GM12865 (cell line): ENCODE measurements at regions not wholly inside any gene's neighbourhood (a gene's known extent, or its start where the extent isn't known, plus 50 kb on each side); places are given as distances from the start of the nearest gene placed in this dataset.

Experiments
- DNase-seq: peaks from one replicate; pipeline ENCODE4 v3.0.0; 2010; ENCODE audit warnings: low read depth
- H3K4me3 ChIP-seq: 2 replicates; pipeline ENCODE4 v1.5.1; 2011; ENCODE audit warnings: mild to moderate bottlenecking, low read depth, low read length, control low read depth
- TF ChIP-seq, protein P1 (sequence below): IDR thresholded peaks from 2 replicates; pipeline ENCODE4 v1.5.1; 2011; ENCODE audit warnings: low read length, control low read depth, low read depth, inconsistent platforms; ENCODE audit not compliant: insufficient read depth; ENCODE audit errors: missing control alignments

- H3K4me3 ChIP-seq, result no peak overlapping the region
- TF ChIP-seq, protein P1, sequence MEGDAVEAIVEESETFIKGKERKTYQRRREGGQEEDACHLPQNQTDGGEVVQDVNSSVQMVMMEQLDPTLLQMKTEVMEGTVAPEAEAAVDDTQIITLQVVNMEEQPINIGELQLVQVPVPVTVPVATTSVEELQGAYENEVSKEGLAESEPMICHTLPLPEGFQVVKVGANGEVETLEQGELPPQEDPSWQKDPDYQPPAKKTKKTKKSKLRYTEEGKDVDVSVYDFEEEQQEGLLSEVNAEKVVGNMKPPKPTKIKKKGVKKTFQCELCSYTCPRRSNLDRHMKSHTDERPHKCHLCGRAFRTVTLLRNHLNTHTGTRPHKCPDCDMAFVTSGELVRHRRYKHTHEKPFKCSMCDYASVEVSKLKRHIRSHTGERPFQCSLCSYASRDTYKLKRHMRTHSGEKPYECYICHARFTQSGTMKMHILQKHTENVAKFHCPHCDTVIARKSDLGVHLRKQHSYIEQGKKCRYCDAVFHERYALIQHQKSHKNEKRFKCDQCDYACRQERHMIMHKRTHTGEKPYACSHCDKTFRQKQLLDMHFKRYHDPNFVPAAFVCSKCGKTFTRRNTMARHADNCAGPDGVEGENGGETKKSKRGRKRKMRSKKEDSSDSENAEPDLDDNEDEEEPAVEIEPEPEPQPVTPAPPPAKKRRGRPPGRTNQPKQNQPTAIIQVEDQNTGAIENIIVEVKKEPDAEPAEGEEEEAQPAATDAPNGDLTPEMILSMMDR, result no peak
- no peak for DNase-seq
Measured at GRCh38 chr13:106681536-106681935, 113.6 kb upstream of the ARGLU1 start.

DNA sequence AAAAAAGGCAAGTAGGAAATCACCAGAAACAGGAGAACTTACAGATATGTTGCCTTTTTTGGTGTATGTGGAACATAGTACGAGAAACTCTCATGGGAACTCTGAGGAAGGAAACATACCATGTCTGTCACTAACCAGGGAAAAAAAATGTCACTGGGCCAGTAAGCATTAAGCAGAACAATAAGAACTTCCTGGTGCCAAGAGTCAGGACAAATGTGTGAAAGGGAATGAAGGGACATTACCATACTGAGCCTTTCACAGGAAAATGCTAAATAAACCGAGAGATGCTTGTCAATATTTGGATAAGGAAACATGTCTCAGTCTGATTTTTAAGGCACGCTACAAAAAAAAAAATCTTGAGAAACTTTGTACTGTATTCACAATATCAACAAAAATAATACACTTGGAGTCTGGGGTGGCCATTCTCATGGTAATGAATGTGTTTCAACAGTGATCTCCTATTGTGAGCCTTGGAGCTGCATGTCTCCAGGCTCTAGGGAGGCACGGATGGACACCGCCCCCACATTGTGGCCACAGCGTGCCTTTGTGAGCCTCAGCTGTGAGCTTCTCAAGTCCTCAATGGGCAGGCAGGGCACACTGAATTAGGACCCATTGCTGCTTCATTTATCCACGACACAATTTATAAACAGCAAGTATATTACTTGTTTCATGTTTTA lies 113.0 kb upstream of the ARGLU1 start:
- TF ChIP-seq, protein P1, result no peak
- no peak for DNase-seq
- H3K4me3 ChIP-seq, result no peak overlapping the region

DNA sequence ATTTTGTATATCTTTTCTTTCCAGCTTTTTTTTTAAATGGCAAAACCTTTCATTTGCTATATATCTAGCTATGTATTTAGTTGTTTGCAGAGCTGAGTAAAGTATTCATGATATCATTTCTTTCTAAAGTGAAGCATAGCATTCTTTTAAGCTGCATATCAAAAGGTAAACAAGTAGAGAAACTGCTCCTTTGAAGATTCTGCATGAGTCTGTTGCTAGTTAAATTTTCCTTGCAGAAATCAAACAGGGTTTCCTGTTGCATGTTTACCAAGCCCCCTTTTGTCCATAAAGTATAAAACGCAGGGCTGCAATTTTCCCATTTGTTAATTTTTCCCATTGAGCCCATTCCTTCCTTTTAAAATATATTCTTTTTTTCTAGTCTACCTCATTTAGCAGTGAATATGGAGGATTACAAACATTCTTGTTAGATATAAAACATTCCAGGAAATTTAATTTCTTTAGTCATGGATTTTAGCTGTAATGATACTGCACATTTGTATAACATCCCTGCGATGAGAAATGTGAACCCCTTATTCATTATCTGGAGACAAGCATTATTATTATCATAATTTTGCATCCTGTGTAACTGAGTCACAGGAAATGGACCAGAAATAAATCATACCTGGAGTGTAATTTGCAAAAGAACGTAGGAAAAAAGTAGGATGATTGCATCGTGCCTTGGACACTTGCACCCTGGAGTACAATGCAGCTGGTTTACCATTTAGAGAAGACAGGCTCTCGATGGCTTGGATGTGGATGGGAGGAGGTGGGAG lies 110.9 kb upstream of the ARGLU1 start:
- TF ChIP-seq, protein P1, result no peak
- DNase-seq, result no peak
- H3K4me3 ChIP-seq, result no peak overlapping the region

GRCh38 chr13:106675311-106675710 lies 107.4 kb upstream of the ARGLU1 start:
- TF ChIP-seq, protein P1, result no peak
- H3K4me3 ChIP-seq, result no peak overlapping the region
- no peak for DNase-seq

GRCh38 chr13:106660746-106661625 lies 93.0 kb upstream of the ARGLU1 start:
- no peak for DNase-seq
- no peak overlapping the region for H3K4me3 ChIP-seq
- TF ChIP-seq, protein P1, result no peak

GRCh38 chr13:106657104-106657503 lies 89.2 kb upstream of the ARGLU1 start:
- no peak overlapping the region for H3K4me3 ChIP-seq
- TF ChIP-seq, protein P1, result no peak
- no peak for DNase-seq
